ENCODE measurements at regions not wholly inside any gene's neighbourhood (a gene's known extent, or its start where the extent isn't known, plus 50 kb on each side); places are given as distances from the start of the nearest gene placed in this dataset.

- Histone ChIP-seq H3K27ac (ENCODE audit: low read length) (no peak overlapping the region), H3K4me3 (ENCODE audit: low read length) (no peak overlapping the region), H3K9me3 (ENCODE audit: control insufficient read depth, insufficient read depth, low read length) (no peaks in the 10 kb centered on the region), H3K4me1 (ENCODE audit: control insufficient read depth, insufficient read depth, low read length) (peaks cover 9% of the 10 kb centered on the region), H3K27me3 (ENCODE audit: control insufficient read depth, insufficient read depth, low read length) (no peaks in the 10 kb centered on the region), H3K36me3 (ENCODE audit: control insufficient read depth, insufficient read depth, low read length) (no peaks in the 10 kb centered on the region)
- ATAC-seq (no peak), DNase-seq (no peak)
- 96% methylated on average over 9 of the region's 12 CpGs for WGBS (ENCODE audit: insufficient coverage)
- no peak for TF ChIP-seq CTCF (IDR thresholded peaks at IDR 0.05)
- Mint-ChIP-seq H3K4me1 (peaks cover 16 to 23% of the 10 kb centered on the region in 2 donors), H3K4me3 (no peak overlapping the region), H3K9me3 (no peaks in the 10 kb centered on the region), H3K27me3 (ENCODE audit: low read depth in 2 of 2) (peaks cover 0 to 2% of the 10 kb centered on the region in 2 donors), H3K36me3 (no peaks in the 10 kb centered on the region), H3K27ac (no peak overlapping the region)
- intact Hi-C loops (cut with micrococcal nuclease), result no loop called here
These were observed 49.8 kb upstream of the ADORA2B start for GRCh38 chr17:15894913-15895658.

Measured in natural killer cell (primary cell).